H1 (cell line): ENCODE measurements at regions not wholly inside any gene's neighbourhood (a gene's known extent, or its start where the extent isn't known, plus 50 kb on each side); places are given as distances from the start of the nearest gene placed in this dataset.

Source experiments
- BCL11A ChIP-seq, 2 experiments: IDR thresholded peaks; one replicate each; pipeline ENCODE4 v1.6.1; 2011; ENCODE audit warnings: low read depth in 2 of 2, low read length in 2 of 2, mild to moderate bottlenecking in 2 of 2
- NRF1 ChIP-seq: IDR thresholded peaks from 2 replicates; pipeline ENCODE4 v1.6.1; 2011; ENCODE audit warnings: mild to moderate bottlenecking, low read depth, low read length, improper control_type of control experiment
- POLR2A ChIP-seq, 2 experiments: IDR thresholded peaks; 1 replicate in 1 of 2; 2 replicates in 1 of 2; pipeline ENCODE4 v1.6.1; 2011; ENCODE audit warnings: low read depth in 2 of 2, low read length in 2 of 2, mild to moderate bottlenecking in 2 of 2; ENCODE audit errors: control extremely low read depth in 1 of 2
- SIN3A ChIP-seq, 2 experiments: IDR thresholded peaks in 1 of 2; conservative IDR thresholded peaks in 1 of 2; 2 replicates each; pipeline ENCODE4 v1.6.1; 2011 to 2012; ENCODE audit warnings: low read length in 2 of 2, improper control_type of control experiment in 1 of 2, low read depth in 1 of 2, mild to moderate bottlenecking in 1 of 2

- TF ChIP-seq BCL11A (IDR thresholded peaks at IDR 0.05; ENCODE audit: low read depth in 2 of 2, low read length in 2 of 2), result no peak
- no peak for TF ChIP-seq SIN3A (conservative IDR thresholded peaks at IDR 0.05 in 1 of 2, IDR thresholded peaks at IDR 0.05 in 1 of 2; ENCODE audit: low read depth in 1 of 2, low read length in 2 of 2)
- no peak for TF ChIP-seq NRF1
- TF ChIP-seq POLR2A (IDR thresholded peaks at IDR 0.05; ENCODE audit: control extremely low read depth in 1 of 2, low read depth in 2 of 2, low read length in 2 of 2), result no peak
- TF ChIP-seq, all 59 proteins: peak for 0
These were observed 713.7 kb downstream of the ADCYAP1 start (continued) for GRCh38 chr18:1618364-1618763.
